OCI-LY7 (cell line): ENCODE measurements at regions not wholly inside any gene's neighbourhood (a gene's known extent, or its start where the extent isn't known, plus 50 kb on each side); places are given as distances from the start of the nearest gene placed in this dataset.
A peak's percentile ranks its signal among the peaks of the same experiment; 100 is the strongest.

Source experiments
- BruUV-seq: library from RNA; stranded (reverse); fragments of 400-500 nt; replicated peaks from 2 replicates; lab custom pipeline; 2021; lab: Mats Ljungman, UMichigan
- CTCF ChIA-PET: fragments of 300-600 bp; sonication (Branson Sonifier 250); formaldehyde crosslinking; loops from one replicate; lab custom pipeline; 2022; ENCODE audit warnings: antibody characterized with exemption; ENCODE audit not compliant: unreplicated experiment; lab: Charles Lee
- POLR2A ChIA-PET: fragments of 300-600 bp; sonication (Branson Sonifier 250); formaldehyde crosslinking; loops from one replicate; lab custom pipeline; 2022; ENCODE audit warnings: antibody characterized with exemption; lab: Charles Lee
- DNase-seq: peaks from one replicate; pipeline ENCODE4 v3.0.0-alpha.2; 2015; ENCODE audit warnings: low spot score
- H2AFZ ChIP-seq: fragments of 200-600 bp; sonication (generic), shearing (Covaris generic); 2 replicates; pipeline ENCODE4 v1.6.1; 2014; ENCODE audit warnings: mild to moderate bottlenecking, antibody characterized with exemption, low read length, moderate library complexity
- H3K27ac ChIP-seq: fragments of 200-600 bp; sonication (generic); 2 replicates; pipeline ENCODE4 v1.5.1; 2014; ENCODE audit warnings: mixed run types, low read depth, mild to moderate bottlenecking, moderate library complexity, low read length, inconsistent platforms; ENCODE audit not compliant: poor library complexity, severe bottlenecking
- H3K36me3 ChIP-seq: fragments of 200-600 bp; sonication (generic); 2 replicates; pipeline ENCODE4 v1.6.1; 2014; ENCODE audit warnings: mild to moderate bottlenecking, antibody characterized with exemption, low read length, moderate library complexity, mixed read lengths; ENCODE audit not compliant: insufficient read depth
- H3K4me1 ChIP-seq: fragments of 200-600 bp; sonication (generic); 2 replicates; pipeline ENCODE4 v1.5.1; 2014; ENCODE audit warnings: mild to moderate bottlenecking, low read length; ENCODE audit not compliant: insufficient read depth, poor library complexity, severe bottlenecking
- H3K4me2 ChIP-seq: fragments of 200-600 bp; sonication (generic); 2 replicates; pipeline ENCODE4 v1.6.1; 2014; ENCODE audit warnings: mild to moderate bottlenecking, low read length
- H3K4me3 ChIP-seq: fragments of 200-600 bp; sonication (generic); 2 replicates; pipeline ENCODE4 v1.5.1; 2014; ENCODE audit warnings: mild to moderate bottlenecking, low read depth, low read length; ENCODE audit not compliant: poor library complexity, severe bottlenecking
- H3K79me2 ChIP-seq: fragments of 200-600 bp; sonication (generic); 2 replicates; pipeline ENCODE4 v1.6.1; 2016; ENCODE audit warnings: low read depth, mild to moderate bottlenecking, low read length, moderate library complexity, mixed read lengths; ENCODE audit not compliant: insufficient read depth
- H3K9me2 ChIP-seq: fragments of 200-600 bp; sonication (generic); 2 replicates; pipeline ENCODE4 v1.6.1; 2016; ENCODE audit warnings: mild to moderate bottlenecking, low read length, mixed read lengths; ENCODE audit not compliant: insufficient read depth
- H3K9me3 ChIP-seq: fragments of 200-600 bp; sonication (generic); 2 replicates; pipeline ENCODE4 v1.6.1; 2014; ENCODE audit warnings: mild to moderate bottlenecking, mixed run types, low read length, mixed read lengths
- H4K20me1 ChIP-seq: fragments of 200-600 bp; sonication (generic); 2 replicates; pipeline ENCODE4 v1.6.1; 2014; ENCODE audit warnings: mild to moderate bottlenecking, antibody characterized with exemption, low read length, moderate library complexity, mixed read lengths; ENCODE audit not compliant: insufficient read depth
- CTCF ChIP-seq: fragments of 200-600 bp; sonication (generic); conservative IDR thresholded peaks from 2 replicates; pipeline ENCODE4 v1.5.1; 2014; ENCODE audit warnings: mild to moderate bottlenecking, antibody characterized with exemption, low read length, moderate library complexity, mixed read lengths
- EZH2phosphoT487 ChIP-seq: fragments of 200-600 bp; sonication (generic); IDR thresholded peaks from 2 replicates; pipeline ENCODE4 v1.6.1; 2018; ENCODE audit warnings: low read depth, borderline replicate concordance, mild to moderate bottlenecking, mixed run types, antibody characterized with exemption, low read length, moderate library complexity, mixed read lengths
- intact Hi-C: fragments of 100-400 bp; cut with micrococcal nuclease; formaldehyde crosslinking; loops from one replicate; pipeline ENCODE4 v1.10.0; 2022; ENCODE audit not compliant: unreplicated experiment

DNA sequence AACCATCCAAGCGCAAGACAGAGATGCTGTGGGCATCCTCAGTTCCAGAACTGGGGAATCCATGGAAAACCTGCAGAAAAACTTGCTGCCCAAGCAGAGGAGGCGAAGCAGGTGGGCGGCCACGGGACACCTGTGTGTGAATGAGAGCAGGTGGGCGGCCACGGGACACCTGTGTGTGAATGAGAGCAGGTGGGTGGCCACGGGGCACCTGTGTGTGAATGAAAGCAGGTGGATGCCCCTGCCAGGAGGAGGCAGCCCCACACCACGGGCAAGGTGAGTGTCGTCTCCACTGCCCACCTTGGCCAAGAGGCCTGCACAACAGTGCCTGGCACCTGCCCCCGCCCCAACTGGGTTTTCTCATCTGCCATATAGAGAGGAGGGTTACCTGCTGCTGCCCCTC lies 59.2 kb downstream of the GSC start:
- no peaks in the 10 kb centered on the region for H3K36me3 ChIP-seq
- no peak overlapping the region for H3K4me2 ChIP-seq
- intact Hi-C loops = no loop called here
- H3K9me3 ChIP-seq = no peaks in the 10 kb centered on the region
- no peak overlapping the region for H2AFZ ChIP-seq
- no peak overlapping the region for H3K4me3 ChIP-seq
- TF ChIP-seq EZH2phosphoT487 = no peak
- TF ChIP-seq CTCF = no peak
- POLR2A ChIA-PET = no interaction called here
- no peaks in the 10 kb centered on the region for H3K9me2 ChIP-seq
- no peak overlapping the region for H3K27ac ChIP-seq
- no peaks in the 10 kb centered on the region for H4K20me1 ChIP-seq
- no peak for DNase-seq
- CTCF ChIA-PET = no interaction called here
- no peaks in the 10 kb centered on the region for H3K79me2 ChIP-seq
- BruUV-seq = no TSS peak
- H3K4me1 ChIP-seq = no peaks in the 10 kb centered on the region

DNA sequence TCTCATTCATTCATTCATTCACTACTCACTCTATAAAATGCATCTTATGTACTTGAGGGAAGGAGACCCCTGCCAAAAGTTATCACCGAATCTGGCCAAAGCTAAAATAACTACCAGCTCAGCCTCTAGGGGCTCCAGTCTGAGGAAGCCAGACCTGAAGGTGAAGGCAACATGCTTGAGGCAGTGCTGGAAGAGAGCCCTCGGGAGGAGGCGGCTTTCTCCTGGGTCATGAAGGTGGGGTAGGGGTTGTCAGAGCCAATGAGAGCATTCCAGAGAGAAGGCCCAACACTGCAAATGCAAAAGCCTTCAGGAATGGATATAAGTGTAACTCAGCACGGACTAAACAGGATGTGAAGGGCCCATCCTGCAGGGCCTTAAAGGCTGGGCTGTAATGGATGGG lies 62.4 kb downstream of the GSC start:
- H3K4me2 ChIP-seq = no peak overlapping the region
- TF ChIP-seq CTCF = peak; percentile 51
- no peak for TF ChIP-seq EZH2phosphoT487
- ChIA-PET POLR2A (interaction anchor here (1.2 kb wide), 1 partner anchor 56 kb away, joined by 3 read pairs; no protein-coding TSS in a partner anchor), CTCF (no interaction called here)
- no peak overlapping the region for H2AFZ ChIP-seq
- no peaks in the 10 kb centered on the region for H3K9me2 ChIP-seq
- H3K79me2 ChIP-seq = no peaks in the 10 kb centered on the region
- DNase-seq = peak; percentile 4
- H3K27ac ChIP-seq = no peak overlapping the region
- no peaks in the 10 kb centered on the region for H4K20me1 ChIP-seq
- H3K4me3 ChIP-seq = no peak overlapping the region
- no peaks in the 10 kb centered on the region for H3K9me3 ChIP-seq
- no TSS peak for BruUV-seq
- H3K4me1 ChIP-seq = no peaks in the 10 kb centered on the region
- intact Hi-C loops = no loop called here
- no peaks in the 10 kb centered on the region for H3K36me3 ChIP-seq

DNA sequence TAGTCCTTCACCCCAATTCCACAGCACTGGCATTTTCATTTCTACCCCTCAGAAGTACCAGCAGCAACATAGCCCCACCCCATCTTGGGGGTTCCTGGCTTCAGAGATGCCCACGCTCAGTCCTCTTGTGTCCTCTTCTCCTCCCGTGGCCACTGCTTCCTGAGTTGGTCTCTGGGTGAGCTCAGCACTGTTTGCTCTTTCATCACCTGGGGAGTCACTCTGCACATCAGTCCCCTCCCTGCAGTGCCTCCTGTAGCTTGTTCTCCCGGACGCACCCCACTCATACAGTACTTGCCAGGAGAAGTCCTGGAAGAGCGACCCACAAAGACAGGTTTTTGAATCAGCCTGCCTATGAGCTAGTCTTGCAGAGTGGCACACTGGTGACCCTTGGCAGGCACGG lies 63.8 kb downstream of the GSC start:
- TF ChIP-seq CTCF (no peak), EZH2phosphoT487 (no peak)
- H3K4me2 ChIP-seq = no peak overlapping the region
- H2AFZ ChIP-seq = no peak overlapping the region
- ChIA-PET CTCF (no interaction called here), POLR2A (interaction anchor here (0.9 kb wide), 1 partner anchor 359 kb away, joined by 3 read pairs; no protein-coding TSS in a partner anchor)
- H3K9me3 ChIP-seq = no peaks in the 10 kb centered on the region
- no peak overlapping the region for H3K27ac ChIP-seq
- H4K20me1 ChIP-seq = no peaks in the 10 kb centered on the region
- no peak overlapping the region for H3K4me3 ChIP-seq
- no peaks in the 10 kb centered on the region for H3K9me2 ChIP-seq
- H3K4me1 ChIP-seq = no peaks in the 10 kb centered on the region
- no TSS peak for BruUV-seq
- DNase-seq = no peak
- no peaks in the 10 kb centered on the region for H3K36me3 ChIP-seq
- intact Hi-C loops = no loop called here
- no peaks in the 10 kb centered on the region for H3K79me2 ChIP-seq
